SJSA1 (cell line): ENCODE measurements at regions not wholly inside any gene's neighbourhood (a gene's known extent, or its start where the extent isn't known, plus 50 kb on each side); places are given as distances from the start of the nearest gene placed in this dataset.
"Not testable (repeated sequence)": the region's sequence is repeated elsewhere in the genome, so short reads cannot be mapped to it uniquely, and the experiment has no call there.

Experiments
- DNase-seq, 2 experiments: peaks; one replicate each; pipeline ENCODE4 v3.0.0-alpha.2; 2015 to 2020; ENCODE audit warnings: low spot score in 2 of 2, low read depth in 1 of 2
- H3K27ac ChIP-seq: fragments of 250-450 bp; sonication (Bioruptor Pico); 2 replicates; pipeline ENCODE4 v1.5.1; 2020; ENCODE audit warnings: mild to moderate bottlenecking, moderate library complexity
- H3K27me3 ChIP-seq: fragments of 250-450 bp; sonication (Bioruptor Pico); replicated peaks from 2 replicates; pipeline ENCODE4 v1.5.1; 2020; ENCODE audit warnings: mild to moderate bottlenecking, moderate library complexity
- H3K36me3 ChIP-seq: fragments of 250-450 bp; sonication (Bioruptor Pico); 2 replicates; pipeline ENCODE4 v1.5.1; 2020; ENCODE audit warnings: mild to moderate bottlenecking
- H3K4me1 ChIP-seq: fragments of 250-450 bp; sonication (Bioruptor Pico); replicated peaks from 2 replicates; pipeline ENCODE4 v1.6.1; 2021; ENCODE audit warnings: mild to moderate bottlenecking
- H3K4me3 ChIP-seq: fragments of 250-450 bp; sonication (Bioruptor Pico); 2 replicates; pipeline ENCODE4 v1.5.1; 2020; ENCODE audit warnings: mild to moderate bottlenecking
- H3K9me3 ChIP-seq: fragments of 250-450 bp; sonication (Bioruptor Pico); replicated peaks from 2 replicates; pipeline ENCODE4 v1.5.1; 2020; ENCODE audit warnings: mild to moderate bottlenecking

DNA sequence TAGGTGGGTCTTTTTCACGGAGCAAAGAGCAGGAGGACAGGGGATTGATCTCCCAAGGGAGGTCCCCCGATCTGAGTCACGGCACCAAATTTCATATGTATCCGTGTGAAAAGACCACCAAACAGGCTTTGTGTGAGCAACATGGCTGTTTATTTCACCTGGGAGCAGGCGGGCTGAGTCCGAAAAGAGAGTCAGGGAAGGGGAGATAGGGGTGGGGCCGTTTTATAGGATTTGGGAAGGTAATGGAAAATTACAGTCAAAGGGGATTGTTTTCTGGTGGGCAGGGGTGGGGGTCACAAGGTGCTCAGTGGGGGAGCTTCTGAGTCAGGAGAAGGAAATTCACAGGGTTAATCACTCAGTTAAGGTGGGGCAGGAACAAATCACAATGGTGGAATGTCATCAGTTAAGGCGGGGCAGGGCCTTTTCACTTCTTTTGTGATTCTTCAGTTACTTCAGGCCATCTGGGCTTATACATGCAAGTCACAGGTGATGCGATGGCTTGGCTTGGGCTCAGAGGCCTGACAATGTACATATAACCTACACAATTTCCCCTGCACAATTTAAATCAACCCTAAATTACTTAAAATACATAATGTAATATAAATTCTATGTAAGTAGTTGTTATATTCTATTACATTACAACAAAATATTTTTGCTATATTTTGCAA is 921.3 kb upstream of the ALCAM start:
- H3K36me3 ChIP-seq, H3K4me1 ChIP-seq, H3K27ac ChIP-seq, H3K4me3 ChIP-seq, H3K27me3 ChIP-seq, H3K9me3 ChIP-seq, DNase-seq: not testable (repeated sequence)

DNA sequence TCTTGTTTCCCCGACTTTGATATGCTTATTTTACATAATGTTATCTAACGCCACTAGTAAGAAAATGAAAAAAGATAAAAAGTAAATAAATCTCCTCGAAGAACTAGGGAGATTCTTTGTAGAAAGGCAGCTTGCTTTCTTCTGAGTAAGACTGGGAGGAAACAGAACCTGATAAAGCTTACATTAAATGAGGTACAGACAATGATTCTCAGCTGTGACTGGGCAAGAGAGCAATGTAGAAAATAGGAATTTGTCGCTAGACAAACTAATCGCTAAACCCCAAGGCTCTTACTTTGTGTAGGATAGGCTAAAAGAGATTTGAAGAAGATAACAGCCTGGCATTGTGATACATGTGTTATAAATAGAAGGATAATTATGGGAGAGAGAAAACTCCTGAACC is 919.0 kb upstream of the ALCAM start:
- no peaks in the 10 kb centered on the region for H3K36me3 ChIP-seq
- DNase-seq: no peak
- no peaks in the 10 kb centered on the region for H3K27me3 ChIP-seq
- no peaks in the 10 kb centered on the region for H3K9me3 ChIP-seq
- H3K4me3 ChIP-seq: no peak overlapping the region
- H3K27ac ChIP-seq: no peak overlapping the region
- H3K4me1 ChIP-seq: no peaks in the 10 kb centered on the region

DNA sequence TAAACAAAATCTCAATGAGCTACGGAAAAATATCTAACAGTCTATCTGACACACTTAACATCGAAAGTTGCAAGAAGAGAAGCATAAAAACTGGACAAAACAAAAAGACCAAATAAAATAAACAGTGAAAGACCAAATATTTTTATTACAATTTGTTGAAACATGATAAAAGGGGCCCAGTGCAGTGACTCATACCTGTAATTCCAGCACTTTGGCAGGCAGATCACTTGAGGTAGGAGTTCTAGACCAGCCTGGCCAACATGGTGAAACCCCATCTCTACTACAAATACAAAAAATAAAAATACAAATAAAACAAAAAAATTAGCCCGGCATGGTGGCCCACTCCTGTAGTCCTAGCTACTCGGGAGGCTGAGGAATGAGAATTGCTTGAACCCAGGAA is 914.0 kb upstream of the ALCAM start:
- Histone ChIP-seq H3K4me3 (no peak overlapping the region), H3K36me3 (no peaks in the 10 kb centered on the region), H3K4me1 (no peaks in the 10 kb centered on the region), H3K27me3 (no peaks in the 10 kb centered on the region), H3K9me3 (no peaks in the 10 kb centered on the region), H3K27ac (no peak overlapping the region)
- DNase-seq: peak in 1 of 2 experiments; percentile 6

DNA sequence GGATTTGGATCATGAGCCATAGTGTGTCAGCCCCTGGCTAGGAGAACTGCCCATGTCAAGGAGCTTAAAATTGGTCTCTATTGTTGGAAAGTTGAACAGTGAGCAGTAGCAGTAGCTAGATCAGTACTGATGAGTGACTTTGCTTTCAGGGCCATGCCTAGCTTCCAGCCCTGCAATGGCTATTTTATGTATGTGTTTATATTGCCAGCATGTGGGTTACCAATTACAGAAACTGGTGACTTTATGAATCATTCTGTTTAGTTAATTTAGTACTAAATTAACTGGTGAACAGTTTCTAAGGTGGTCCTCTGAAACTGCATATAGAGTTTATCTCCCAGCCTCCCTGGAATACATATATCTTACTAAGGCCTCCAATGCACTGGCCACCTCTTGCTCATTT is 908.1 kb upstream of the ALCAM start:
- no peaks in the 10 kb centered on the region for H3K4me1 ChIP-seq
- no peaks in the 10 kb centered on the region for H3K36me3 ChIP-seq
- DNase-seq: no peak
- H3K27me3 ChIP-seq: no peaks in the 10 kb centered on the region
- no peak overlapping the region for H3K27ac ChIP-seq
- no peak overlapping the region for H3K4me3 ChIP-seq
- H3K9me3 ChIP-seq: no peaks in the 10 kb centered on the region

DNA sequence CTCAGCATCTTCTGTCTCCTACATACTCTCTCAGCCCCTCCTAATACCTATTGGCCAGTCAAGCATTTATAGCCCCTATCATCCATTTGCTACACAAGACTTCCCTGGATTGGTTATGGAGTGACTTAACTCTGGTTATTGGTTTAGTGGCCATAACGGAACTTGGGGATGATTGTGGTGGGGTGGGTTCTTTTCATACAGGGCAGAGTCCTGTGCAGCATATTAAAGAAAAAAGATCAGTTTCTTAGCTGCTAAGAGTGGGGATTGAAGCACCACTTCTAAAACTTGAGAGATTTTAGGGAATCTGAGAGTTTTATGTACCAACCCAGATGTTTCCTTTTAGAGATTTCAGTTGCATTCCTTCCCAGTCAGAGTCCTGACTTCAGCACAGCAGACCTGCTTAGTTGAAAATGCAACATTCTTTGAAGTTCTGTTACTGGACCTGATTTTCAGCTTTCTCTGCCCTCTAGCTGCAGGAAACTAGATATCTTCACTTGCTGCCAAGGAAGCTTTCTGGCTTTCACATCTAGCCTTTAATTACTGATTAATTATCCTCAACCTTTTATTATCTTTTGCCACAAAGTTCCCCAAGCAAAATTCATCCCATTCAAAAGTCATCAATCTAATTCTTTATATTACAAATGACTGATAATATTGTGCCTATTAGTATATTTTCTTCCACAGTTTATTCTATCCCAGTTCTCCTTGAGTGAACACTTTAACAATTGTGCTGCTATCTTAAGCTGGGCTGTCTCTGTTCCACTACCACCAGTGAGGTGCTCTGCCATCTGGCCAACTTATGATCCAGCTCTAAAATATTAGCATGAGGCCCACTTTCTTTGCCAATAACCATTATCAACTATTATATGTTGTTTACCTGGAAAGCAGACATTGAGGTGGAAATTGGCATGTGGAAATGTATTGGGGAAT is 906.0 kb upstream of the ALCAM start:
- no peaks in the 10 kb centered on the region for H3K9me3 ChIP-seq
- DNase-seq: no peak
- no peaks in the 10 kb centered on the region for H3K4me1 ChIP-seq
- no peaks in the 10 kb centered on the region for H3K36me3 ChIP-seq
- no peaks in the 10 kb centered on the region for H3K27me3 ChIP-seq
- H3K4me3 ChIP-seq: no peak overlapping the region
- no peak overlapping the region for H3K27ac ChIP-seq

DNA sequence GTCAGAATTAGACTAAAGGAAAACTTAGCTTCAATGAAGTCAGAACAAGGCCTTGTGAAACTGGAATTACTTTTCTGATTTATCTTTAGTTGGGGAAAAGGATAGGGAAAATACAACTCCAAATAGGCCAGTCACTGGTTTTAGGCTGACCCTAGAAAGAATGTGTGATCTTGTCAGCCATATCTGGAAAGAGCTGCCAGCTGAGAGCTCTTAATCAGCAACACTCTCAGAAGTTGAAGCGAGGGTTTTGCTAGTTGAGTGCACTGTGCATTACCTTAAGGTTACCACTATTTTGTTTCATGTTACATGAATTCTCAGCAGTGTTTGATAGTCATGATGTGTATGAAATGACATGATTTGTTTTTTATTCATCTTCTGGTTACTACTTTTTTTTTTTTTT is 905.3 kb upstream of the ALCAM start:
- Histone ChIP-seq H3K9me3 (no peaks in the 10 kb centered on the region), H3K27ac (no peak overlapping the region), H3K27me3 (no peaks in the 10 kb centered on the region), H3K4me1 (no peaks in the 10 kb centered on the region), H3K36me3 (no peaks in the 10 kb centered on the region), H3K4me3 (no peak overlapping the region)
- no peak for DNase-seq

DNA sequence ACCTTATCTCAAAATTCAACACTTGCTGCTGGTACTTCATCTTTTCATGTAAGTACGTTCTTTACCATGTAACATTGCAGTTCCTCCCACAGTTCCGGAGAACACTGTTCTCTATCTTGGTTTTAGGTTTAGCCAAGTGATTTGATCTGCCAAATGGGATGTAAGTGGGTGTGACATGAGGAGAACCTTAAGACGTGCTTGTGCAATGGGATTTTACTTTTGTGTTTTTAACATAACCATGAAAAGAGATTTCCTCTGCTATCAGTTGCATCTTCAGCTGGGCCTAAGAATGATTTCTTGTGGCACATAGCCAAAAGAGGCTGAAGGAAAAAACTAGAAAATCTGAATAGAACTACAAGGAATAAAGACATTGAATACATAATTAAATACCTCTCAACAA is 894.5 kb upstream of the ALCAM start:
- Histone ChIP-seq H3K9me3 (peaks cover 3% of the 10 kb centered on the region; the same call in 1 of the 2 replicates), H3K36me3 (no peaks in the 10 kb centered on the region), H3K4me3 (no peak overlapping the region), H3K27me3 (no peaks in the 10 kb centered on the region), H3K4me1 (no peaks in the 10 kb centered on the region), H3K27ac (no peak overlapping the region)
- DNase-seq: no peak

DNA sequence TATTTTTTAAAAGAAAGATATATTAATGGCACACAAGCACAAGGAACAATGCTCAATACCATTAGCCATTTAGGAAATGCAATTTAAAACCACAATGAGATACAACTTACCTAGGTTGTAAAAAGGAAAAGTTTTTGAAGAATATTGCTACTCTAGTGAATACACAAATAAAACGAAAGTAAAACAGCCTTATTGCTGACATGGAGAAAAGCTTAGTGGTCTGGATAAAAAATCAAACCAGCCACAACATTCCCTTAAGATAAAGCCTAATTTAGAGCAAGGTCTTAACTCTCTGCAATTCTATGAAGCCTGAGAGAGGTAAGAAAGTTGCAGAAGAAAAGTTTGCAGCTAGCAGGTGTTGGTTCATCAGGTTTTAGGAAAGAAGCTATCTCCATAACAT is 892.7 kb upstream of the ALCAM start:
- Histone ChIP-seq H3K4me3 (no peak overlapping the region), H3K9me3 (peaks cover 3% of the 10 kb centered on the region; the same call in 1 of the 2 replicates), H3K36me3 (no peaks in the 10 kb centered on the region), H3K27ac (no peak overlapping the region), H3K27me3 (no peaks in the 10 kb centered on the region), H3K4me1 (no peaks in the 10 kb centered on the region)
- DNase-seq: no peak

DNA sequence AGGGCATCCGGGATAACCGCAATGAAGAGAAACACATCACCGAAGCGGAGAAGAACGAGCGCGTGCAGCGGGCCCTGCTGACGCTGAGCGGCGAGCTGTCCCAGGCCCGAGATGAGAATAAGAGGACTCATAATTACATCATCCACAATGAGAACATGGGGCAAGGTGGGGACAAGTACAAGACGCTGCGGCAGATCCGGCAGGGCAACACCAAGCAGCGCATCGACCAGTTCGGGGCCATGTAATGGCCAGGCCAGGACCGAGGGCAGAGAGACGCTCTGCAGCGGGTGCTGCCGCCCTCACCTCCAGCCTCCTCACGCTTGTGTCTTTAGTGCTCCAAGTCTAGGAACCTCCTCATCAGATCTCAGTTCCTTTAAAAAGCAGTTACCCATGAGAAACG is 863.7 kb upstream of the ALCAM start:
- H3K36me3 ChIP-seq: no peaks in the 10 kb centered on the region
- no peaks in the 10 kb centered on the region for H3K9me3 ChIP-seq
- no peaks in the 10 kb centered on the region for H3K27me3 ChIP-seq
- H3K4me1 ChIP-seq: no peaks in the 10 kb centered on the region
- H3K27ac ChIP-seq: no peak overlapping the region
- DNase-seq: no peak
- no peak overlapping the region for H3K4me3 ChIP-seq

DNA sequence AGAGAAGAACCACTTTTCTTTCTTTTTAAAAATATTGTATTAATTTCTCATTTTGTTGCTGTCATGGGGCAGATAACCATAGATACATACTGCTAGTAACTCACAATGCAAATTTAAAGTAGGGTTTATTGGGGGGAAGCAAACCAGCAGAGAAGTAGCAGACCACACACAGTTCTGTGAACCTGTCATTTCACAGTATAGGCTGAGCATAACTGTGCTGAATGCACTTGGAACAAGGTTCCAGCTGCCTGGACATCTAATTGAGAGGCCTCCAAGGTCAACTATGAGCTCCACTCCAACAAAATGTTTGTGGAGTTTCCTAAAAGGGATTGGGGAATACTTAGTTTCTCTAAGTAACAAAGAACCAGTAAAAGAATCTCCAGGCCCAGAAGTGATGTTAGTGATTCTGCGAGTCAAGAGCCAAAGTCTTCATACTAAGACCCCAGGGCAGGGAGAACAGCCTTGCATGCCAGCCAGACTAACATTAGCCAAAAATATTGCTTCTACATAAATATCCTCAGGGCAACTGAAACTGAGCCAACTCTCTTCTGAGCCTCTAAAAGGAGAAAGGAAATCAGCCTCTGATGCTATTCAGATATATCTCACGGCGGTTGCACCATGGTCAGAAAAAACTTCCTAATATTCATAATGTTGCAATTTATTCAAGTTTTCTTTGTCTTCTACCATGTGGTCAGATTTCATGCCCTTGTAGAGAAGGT is 856.4 kb upstream of the ALCAM start:
- Histone ChIP-seq H3K4me1 (no peaks in the 10 kb centered on the region), H3K27ac (no peak overlapping the region), H3K27me3 (no peaks in the 10 kb centered on the region), H3K4me3 (no peak overlapping the region), H3K36me3 (no peaks in the 10 kb centered on the region), H3K9me3 (no peaks in the 10 kb centered on the region)
- DNase-seq: no peak

DNA sequence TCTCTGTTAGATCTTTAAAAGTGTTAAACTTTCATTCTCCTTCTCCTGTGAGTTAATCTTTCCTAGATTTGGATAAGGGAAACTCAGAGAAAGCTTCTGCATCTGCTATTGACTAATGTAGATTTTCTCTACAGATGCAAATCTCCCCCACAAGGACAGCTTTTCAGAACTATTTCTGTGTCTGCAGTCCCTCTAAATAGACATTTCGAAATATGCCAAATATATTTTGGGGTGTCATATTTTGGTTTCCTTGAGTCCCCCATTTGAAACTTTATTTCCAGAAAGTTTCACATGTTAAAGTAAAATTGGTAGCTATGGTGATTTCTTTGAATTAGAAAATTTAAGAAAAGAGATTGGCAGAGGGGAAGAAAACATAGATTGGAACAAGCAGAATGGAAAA is 852.3 kb upstream of the ALCAM start:
- Histone ChIP-seq H3K9me3 (no peaks in the 10 kb centered on the region), H3K4me3 (no peak overlapping the region), H3K27me3 (no peaks in the 10 kb centered on the region), H3K27ac (no peak overlapping the region), H3K4me1 (no peaks in the 10 kb centered on the region), H3K36me3 (no peaks in the 10 kb centered on the region)
- DNase-seq: no peak

DNA sequence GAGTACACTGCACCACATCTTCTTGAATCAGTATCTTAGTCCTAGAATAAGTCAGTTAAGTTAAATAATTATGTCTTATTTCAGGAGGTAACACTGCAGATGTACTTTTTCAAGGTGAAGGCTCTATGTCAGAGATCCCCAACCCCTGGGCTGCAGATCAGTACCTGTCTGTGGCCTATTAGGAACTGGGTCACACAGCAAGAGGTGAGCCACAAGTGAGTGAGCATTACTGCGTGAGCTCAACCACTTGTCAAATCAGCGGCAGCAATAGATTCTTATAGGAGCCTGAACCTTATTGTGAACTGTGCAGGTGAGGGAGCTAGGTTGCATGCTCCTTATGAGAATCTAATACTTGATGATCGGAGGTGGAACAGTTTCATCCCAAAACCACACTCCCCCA is 851.9 kb upstream of the ALCAM start:
- DNase-seq: no peak
- H3K9me3 ChIP-seq: no peaks in the 10 kb centered on the region
- H3K4me3 ChIP-seq: no peak overlapping the region
- no peaks in the 10 kb centered on the region for H3K36me3 ChIP-seq
- H3K27ac ChIP-seq: no peak overlapping the region
- H3K4me1 ChIP-seq: no peaks in the 10 kb centered on the region
- H3K27me3 ChIP-seq: no peaks in the 10 kb centered on the region

DNA sequence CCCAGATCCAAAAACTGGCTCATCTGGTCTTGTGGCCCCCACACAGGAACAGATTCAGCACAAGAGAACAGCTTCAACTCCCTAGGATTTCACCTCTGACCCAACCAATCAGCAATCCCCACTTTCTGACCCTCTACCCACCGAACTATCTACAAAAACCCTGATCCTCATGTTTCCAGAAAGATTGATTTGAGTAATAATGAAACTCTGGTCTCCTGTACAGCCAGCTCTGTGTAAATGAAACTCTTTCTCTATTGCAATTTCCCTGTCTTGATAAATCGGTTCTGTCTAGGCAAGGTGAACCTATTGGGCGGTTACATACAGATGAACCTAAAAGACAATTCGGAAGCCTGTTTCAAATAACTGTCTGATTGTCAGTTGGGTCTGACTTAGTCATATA is 847.6 kb upstream of the ALCAM start:
- Histone ChIP-seq H3K4me1 (no peaks in the 10 kb centered on the region), H3K36me3 (no peaks in the 10 kb centered on the region), H3K27me3 (no peaks in the 10 kb centered on the region), H3K27ac (no peak overlapping the region), H3K9me3 (no peaks in the 10 kb centered on the region), H3K4me3 (no peak overlapping the region)
- DNase-seq: no peak
